Smooth muscle cell (in vitro differentiated cells): ENCODE measurements at regions not wholly inside any gene's neighbourhood (a gene's known extent, or its start where the extent isn't known, plus 50 kb on each side); places are given as distances from the start of the nearest gene placed in this dataset.
A peak's percentile ranks its signal among the peaks of the same experiment; 100 is the strongest.

Source experiments
- DNase-seq: peaks from one replicate; lab custom pipeline; 2025; ENCODE audit not compliant: unreplicated experiment; lab: John Stamatoyannopoulos, UW
- H2AFZ ChIP-seq: fragments of 200-600 bp; sonication (generic); 2 replicates; pipeline ENCODE4 v1.6.0; 2016; ENCODE audit warnings: antibody characterized with exemption, low read depth, mild to moderate bottlenecking
- H3F3A ChIP-seq: fragments of 200-600 bp; sonication (generic); 2 replicates; pipeline ENCODE4 v1.6.0; 2017; ENCODE audit warnings: antibody characterized with exemption, low read depth
- H3K27ac ChIP-seq: fragments of 200-600 bp; sonication (generic); 2 replicates; pipeline ENCODE4 v1.5.1; 2016; ENCODE audit warnings: low read depth, mild to moderate bottlenecking
- H3K27me3 ChIP-seq: fragments of 200-600 bp; sonication (generic); 2 replicates; pipeline ENCODE4 v1.6.1; 2016; ENCODE audit warnings: low read depth, mild to moderate bottlenecking
- H3K36me3 ChIP-seq: fragments of 200-600 bp; sonication (generic); 2 replicates; pipeline ENCODE4 v1.5.1; 2016; ENCODE audit warnings: low read depth
- H3K4me1 ChIP-seq: fragments of 200-600 bp; sonication (generic); 2 replicates; pipeline ENCODE4 v1.5.1; 2016; ENCODE audit warnings: low read depth
- H3K4me2 ChIP-seq: fragments of 200-600 bp; sonication (generic); 2 replicates; pipeline ENCODE4 v1.6.0; 2016; ENCODE audit warnings: mild to moderate bottlenecking
- H3K4me3 ChIP-seq: fragments of 200-600 bp; sonication (generic); 2 replicates; pipeline ENCODE4 v1.5.1; 2016; ENCODE audit warnings: mild to moderate bottlenecking
- H3K79me2 ChIP-seq: fragments of 200-600 bp; sonication (generic); 2 replicates; pipeline ENCODE4 v1.6.0; 2016; ENCODE audit warnings: low read depth, mild to moderate bottlenecking
- H3K9ac ChIP-seq: fragments of 200-600 bp; sonication (generic); 2 replicates; pipeline ENCODE4 v1.6.0; 2016; ENCODE audit warnings: low read depth
- H3K9me3 ChIP-seq: fragments of 200-600 bp; sonication (generic); replicated peaks from 2 replicates; pipeline ENCODE4 v1.5.1; 2016; ENCODE audit warnings: low read depth
- H4K20me1 ChIP-seq: fragments of 200-600 bp; sonication (generic); 2 replicates; pipeline ENCODE4 v1.6.0; 2016; ENCODE audit warnings: low read depth
- WGBS: methylation state at CpG from one replicate; pipeline ENCODE4 v1.1.7; 2016; ENCODE audit warnings: low lambda C conversion rate; 5-methylcytosine and 5-hydroxymethylcytosine counted together
- TF ChIP-seq, protein P1 (sequence below): fragments of 200-600 bp; sonication (generic); IDR thresholded peaks from 2 replicates; pipeline ENCODE4 v1.5.1; 2017; ENCODE audit warnings: borderline replicate concordance, mild to moderate bottlenecking, antibody characterized with exemption; ENCODE audit not compliant: insufficient read depth, poor library complexity, severe bottlenecking

DNA sequence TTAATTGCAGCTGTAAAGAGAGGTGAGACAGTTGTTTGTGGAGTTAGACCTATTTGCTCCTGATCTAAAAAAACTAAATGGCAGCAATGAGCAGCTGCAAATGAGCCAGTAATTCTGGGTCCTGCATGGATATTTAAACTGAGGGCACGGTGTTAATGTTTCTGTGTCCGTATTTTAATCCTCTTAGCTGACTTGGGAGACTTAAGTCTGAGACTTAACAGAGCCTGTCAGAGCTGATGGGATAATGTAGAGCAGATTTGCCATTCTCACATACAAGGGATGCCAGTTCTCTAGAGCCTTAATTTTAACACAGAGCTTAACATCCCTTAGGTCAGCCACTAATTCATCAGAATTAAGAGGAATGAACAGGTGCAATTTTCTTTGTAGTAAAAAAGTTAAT is 178.6 kb upstream of the PDE3A start:
- no peaks in the 10 kb centered on the region for H3K36me3 ChIP-seq
- no peaks in the 10 kb centered on the region for H3F3A ChIP-seq
- DNase-seq, result no peak
- H3K27me3 ChIP-seq, result no peaks in the 10 kb centered on the region
- no peaks in the 10 kb centered on the region for H3K79me2 ChIP-seq
- no peak overlapping the region for H2AFZ ChIP-seq
- H3K4me3 ChIP-seq, result no peak overlapping the region
- no peak overlapping the region for H3K27ac ChIP-seq
- H3K9ac ChIP-seq, result no peak overlapping the region
- H3K4me2 ChIP-seq, result peak overlapping the region; percentile 1
- no peaks in the 10 kb centered on the region for H4K20me1 ChIP-seq
- H3K9me3 ChIP-seq, result no peaks in the 10 kb centered on the region
- H3K4me1 ChIP-seq, result peaks cover 20% of the 10 kb centered on the region
- WGBS, result 13% methylated on average over 2 of the region's 2 CpGs
- TF ChIP-seq, protein P1, sequence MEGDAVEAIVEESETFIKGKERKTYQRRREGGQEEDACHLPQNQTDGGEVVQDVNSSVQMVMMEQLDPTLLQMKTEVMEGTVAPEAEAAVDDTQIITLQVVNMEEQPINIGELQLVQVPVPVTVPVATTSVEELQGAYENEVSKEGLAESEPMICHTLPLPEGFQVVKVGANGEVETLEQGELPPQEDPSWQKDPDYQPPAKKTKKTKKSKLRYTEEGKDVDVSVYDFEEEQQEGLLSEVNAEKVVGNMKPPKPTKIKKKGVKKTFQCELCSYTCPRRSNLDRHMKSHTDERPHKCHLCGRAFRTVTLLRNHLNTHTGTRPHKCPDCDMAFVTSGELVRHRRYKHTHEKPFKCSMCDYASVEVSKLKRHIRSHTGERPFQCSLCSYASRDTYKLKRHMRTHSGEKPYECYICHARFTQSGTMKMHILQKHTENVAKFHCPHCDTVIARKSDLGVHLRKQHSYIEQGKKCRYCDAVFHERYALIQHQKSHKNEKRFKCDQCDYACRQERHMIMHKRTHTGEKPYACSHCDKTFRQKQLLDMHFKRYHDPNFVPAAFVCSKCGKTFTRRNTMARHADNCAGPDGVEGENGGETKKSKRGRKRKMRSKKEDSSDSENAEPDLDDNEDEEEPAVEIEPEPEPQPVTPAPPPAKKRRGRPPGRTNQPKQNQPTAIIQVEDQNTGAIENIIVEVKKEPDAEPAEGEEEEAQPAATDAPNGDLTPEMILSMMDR, result no peak

DNA sequence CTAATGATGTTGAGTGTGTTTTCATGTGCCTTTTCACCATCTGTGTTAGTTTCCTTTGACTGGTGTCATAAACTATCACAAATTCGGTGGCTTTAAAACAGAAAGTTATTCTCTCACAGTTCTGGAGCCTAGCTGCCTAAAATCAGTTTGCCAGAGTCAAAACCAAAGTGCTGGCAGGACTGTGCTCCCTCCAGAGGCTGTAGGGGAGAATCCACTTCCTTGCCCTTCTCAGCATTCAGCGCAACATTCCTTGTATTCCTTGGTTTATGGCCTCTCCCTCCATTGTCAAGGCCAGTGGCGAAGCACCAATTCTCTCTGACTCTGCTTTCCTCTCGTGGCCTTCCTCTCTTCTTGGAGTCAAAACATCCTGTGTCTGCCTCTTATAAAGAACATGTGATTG is 174.2 kb upstream of the PDE3A start:
- no peak for DNase-seq
- Histone ChIP-seq H3K9me3 (no peaks in the 10 kb centered on the region), H2AFZ (peak overlapping the region; percentile 70), H3K27ac (no peak overlapping the region), H3K4me3 (no peak overlapping the region), H3K9ac (no peak overlapping the region), H3K4me1 (peaks cover 13% of the 10 kb centered on the region), H4K20me1 (no peaks in the 10 kb centered on the region), H3F3A (no peaks in the 10 kb centered on the region), H3K4me2 (peak overlapping the region; percentile 37), H3K36me3 (no peaks in the 10 kb centered on the region), H3K27me3 (no peaks in the 10 kb centered on the region), H3K79me2 (no peaks in the 10 kb centered on the region)
- TF ChIP-seq, protein P1, result no peak
- WGBS, result 14% methylated on average over 4 of the region's 4 CpGs

GRCh38 chr12:20196767-20197166 is 171.6 kb upstream of the PDE3A start:
- 95% methylated on average over 4 of the region's 4 CpGs for WGBS

GRCh38 chr12:20197411-20197810 is 170.9 kb upstream of the PDE3A start:
- Histone ChIP-seq H3F3A (no peaks in the 10 kb centered on the region), H3K4me3 (no peak overlapping the region), H3K9me3 (no peaks in the 10 kb centered on the region), H3K79me2 (no peaks in the 10 kb centered on the region), H3K27me3 (no peaks in the 10 kb centered on the region), H3K9ac (no peak overlapping the region), H3K4me1 (no peaks in the 10 kb centered on the region), H3K27ac (no peak overlapping the region), H3K4me2 (no peak overlapping the region), H2AFZ (no peak overlapping the region), H4K20me1 (no peaks in the 10 kb centered on the region), H3K36me3 (no peaks in the 10 kb centered on the region)
- TF ChIP-seq, protein P1, result no peak
- no peak for DNase-seq

More at GRCh38 chr12:20196767-20197166, 171.6 kb upstream of the PDE3A start:
- no peak for DNase-seq
- H3K4me2 ChIP-seq, result no peak overlapping the region
- no peak overlapping the region for H3K27ac ChIP-seq
- no peaks in the 10 kb centered on the region for H4K20me1 ChIP-seq
- H3K4me1 ChIP-seq, result no peaks in the 10 kb centered on the region
- H3K9ac ChIP-seq, result no peak overlapping the region
- no peaks in the 10 kb centered on the region for H3K9me3 ChIP-seq
- no peaks in the 10 kb centered on the region for H3F3A ChIP-seq
- TF ChIP-seq, protein P1, result no peak
- H2AFZ ChIP-seq, result no peak overlapping the region
- H3K27me3 ChIP-seq, result no peaks in the 10 kb centered on the region
- H3K36me3 ChIP-seq, result no peaks in the 10 kb centered on the region
- no peak overlapping the region for H3K4me3 ChIP-seq
- no peaks in the 10 kb centered on the region for H3K79me2 ChIP-seq
